Epithelial cell of proximal tubule (primary cell): ENCODE measurements at regions not wholly inside any gene's neighbourhood (a gene's known extent, or its start where the extent isn't known, plus 50 kb on each side); places are given as distances from the start of the nearest gene placed in this dataset.
A peak's percentile ranks its signal among the peaks of the same experiment; 100 is the strongest.

Experiments
- DNase-seq: peaks from one replicate; pipeline ENCODE4 v3.0.0-alpha.2; 2011; ENCODE audit warnings: low read depth
- H3K4me3 ChIP-seq: 2 replicates; pipeline ENCODE4 v1.5.1; 2011; ENCODE audit warnings: low read depth, mild to moderate bottlenecking, low read length
- TF ChIP-seq, protein P1 (sequence below): conservative IDR thresholded peaks from 2 replicates; pipeline ENCODE4 v1.5.1; 2012; ENCODE audit warnings: low read depth, mild to moderate bottlenecking, low read length

GRCh38 chr2:104930732-104931131 lies 76.8 kb downstream of the POU3F3 start:
- no peak overlapping the region for H3K4me3 ChIP-seq
- DNase-seq: no peak
- TF ChIP-seq, protein P1, sequence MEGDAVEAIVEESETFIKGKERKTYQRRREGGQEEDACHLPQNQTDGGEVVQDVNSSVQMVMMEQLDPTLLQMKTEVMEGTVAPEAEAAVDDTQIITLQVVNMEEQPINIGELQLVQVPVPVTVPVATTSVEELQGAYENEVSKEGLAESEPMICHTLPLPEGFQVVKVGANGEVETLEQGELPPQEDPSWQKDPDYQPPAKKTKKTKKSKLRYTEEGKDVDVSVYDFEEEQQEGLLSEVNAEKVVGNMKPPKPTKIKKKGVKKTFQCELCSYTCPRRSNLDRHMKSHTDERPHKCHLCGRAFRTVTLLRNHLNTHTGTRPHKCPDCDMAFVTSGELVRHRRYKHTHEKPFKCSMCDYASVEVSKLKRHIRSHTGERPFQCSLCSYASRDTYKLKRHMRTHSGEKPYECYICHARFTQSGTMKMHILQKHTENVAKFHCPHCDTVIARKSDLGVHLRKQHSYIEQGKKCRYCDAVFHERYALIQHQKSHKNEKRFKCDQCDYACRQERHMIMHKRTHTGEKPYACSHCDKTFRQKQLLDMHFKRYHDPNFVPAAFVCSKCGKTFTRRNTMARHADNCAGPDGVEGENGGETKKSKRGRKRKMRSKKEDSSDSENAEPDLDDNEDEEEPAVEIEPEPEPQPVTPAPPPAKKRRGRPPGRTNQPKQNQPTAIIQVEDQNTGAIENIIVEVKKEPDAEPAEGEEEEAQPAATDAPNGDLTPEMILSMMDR: no peak

GRCh38 chr2:104932243-104932642 lies 78.3 kb downstream of the POU3F3 start:
- H3K4me3 ChIP-seq: no peak overlapping the region
- no peak for DNase-seq
- TF ChIP-seq, protein P1: no peak

DNA sequence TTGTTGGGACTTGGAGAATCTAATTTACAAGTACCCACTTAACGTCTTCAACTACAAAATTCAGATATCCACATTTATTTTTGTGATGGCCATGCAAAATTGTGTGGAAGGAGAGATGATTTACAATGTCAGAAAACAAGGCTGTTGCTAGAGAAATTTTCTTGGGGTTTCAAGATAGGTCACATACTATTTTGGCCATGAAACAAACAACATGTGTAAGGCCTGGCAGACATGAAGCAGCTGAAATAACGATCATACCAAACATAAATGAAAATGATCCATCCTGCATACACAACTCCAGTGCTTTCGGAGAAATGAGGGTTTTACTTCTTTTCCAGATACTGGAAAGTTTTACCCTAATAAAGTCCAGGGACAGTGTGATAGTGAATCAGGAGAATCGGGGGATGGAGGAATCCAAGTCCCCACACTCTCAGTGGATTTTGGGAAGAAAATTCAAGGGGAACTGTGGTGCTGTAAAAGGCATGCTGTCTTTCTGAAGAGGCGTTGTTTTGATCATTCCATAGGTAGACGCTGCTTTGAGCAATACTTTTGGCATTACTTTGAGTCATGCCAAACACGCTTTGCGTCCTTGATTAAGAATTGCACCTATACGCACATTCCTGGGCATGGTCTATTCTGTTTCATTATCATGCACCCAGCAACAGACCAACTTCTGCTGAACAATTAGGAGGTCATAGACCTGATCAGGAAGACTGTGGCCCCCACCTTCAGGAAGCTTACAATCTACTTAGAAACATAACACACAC lies 79.4 kb downstream of the POU3F3 start:
- TF ChIP-seq, protein P1: no peak
- DNase-seq: no peak
- no peak overlapping the region for H3K4me3 ChIP-seq

- DNase-seq: no peak
- TF ChIP-seq, protein P1: no peak
- no peak overlapping the region for H3K4me3 ChIP-seq
Observed at GRCh38 chr2:104936527-104936926, 82.6 kb downstream of the POU3F3 start.

- peak; percentile 40 for DNase-seq
- TF ChIP-seq, protein P1: no peak
- H3K4me3 ChIP-seq: no peak overlapping the region
Observed at GRCh38 chr2:104938231-104938941, 84.5 kb downstream of the POU3F3 start.

- TF ChIP-seq, protein P1: no peak
- peak overlapping the region; percentile 39 for H3K4me3 ChIP-seq
- DNase-seq: peak; percentile 40
Observed at GRCh38 chr2:104939570-104940217, 85.8 kb downstream of the POU3F3 start.
